ENCODE measurements at regions not wholly inside any gene's neighbourhood (a gene's known extent, or its start where the extent isn't known, plus 50 kb on each side); places are given as distances from the start of the nearest gene placed in this dataset.
"Not testable (repeated sequence)": the region's sequence is repeated elsewhere in the genome, so short reads cannot be mapped to it uniquely, and the experiment has no call there.

DNA sequence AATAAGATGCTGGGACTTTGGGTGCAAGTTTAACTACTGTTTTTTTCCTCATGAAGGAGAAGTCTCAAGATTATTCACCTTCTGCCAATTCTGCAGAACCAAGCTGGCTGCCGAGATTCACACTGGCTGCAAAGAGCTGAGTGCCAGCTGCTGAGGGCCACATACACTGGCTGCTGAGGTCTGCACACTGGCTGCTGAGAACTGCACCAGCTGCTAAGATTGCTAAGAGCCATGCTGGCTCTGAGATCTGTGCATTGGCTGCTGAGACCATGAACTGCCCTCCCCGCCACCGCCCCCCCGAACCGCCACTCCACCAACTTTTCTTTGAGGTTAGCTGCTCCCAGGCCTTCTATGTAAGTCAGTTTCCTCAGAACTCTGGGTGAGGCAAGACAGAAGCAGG is 330.3 kb downstream of the CBLL2 start:
- Mint-ChIP-seq H3K4me1 (no peaks in the 10 kb centered on the region), H3K9me3 (peaks cover 2 to 13% (median 9%) of the 10 kb centered on the region in 7 donors), H3K4me3 (no peak overlapping the region), H3K27ac (no peak overlapping the region), H3K36me3 (no peaks in the 10 kb centered on the region), H3K27me3 (ENCODE audit: low read depth in 3 of 3) (peaks cover 0 to 1% (median 0%) of the 10 kb centered on the region in 3 donors)
- no peak for DNase-seq
- Histone ChIP-seq H3K4me2 (replicated peaks; ENCODE audit: extremely low read depth, low read length, poor library complexity, severe bottlenecking) (no peak overlapping the region), H3K9me3 (replicated peaks in 1 of 2; ENCODE audit: control insufficient read depth in 1 of 2, insufficient read depth in 1 of 2, low read length in 2 of 2) (peaks cover 0 to 4% of the 10 kb centered on the region in 2 donors), H3K4me1 (ENCODE audit: control insufficient read depth in 1 of 2, insufficient read depth in 2 of 2, low read length in 2 of 2) (no peaks in the 10 kb centered on the region), H4K20me1 (ENCODE audit: insufficient read depth, low read length) (no peaks in the 10 kb centered on the region), H3K27me3 (ENCODE audit: control insufficient read depth in 2 of 2, insufficient read depth in 2 of 2, low read length in 2 of 2) (no peaks in the 10 kb centered on the region), H2AFZ (ENCODE audit: insufficient read depth, low read depth, low read length, poor library complexity, severe bottlenecking) (no peak overlapping the region), H3K36me3 (replicated peaks in 1 of 2; ENCODE audit: control insufficient read depth in 1 of 2, insufficient read depth in 2 of 2, low read length in 2 of 2) (no peaks in the 10 kb centered on the region), H3K27ac (ENCODE audit: low read depth in 1 of 2, low read length in 2 of 2) (no peak overlapping the region), H3K4me3 (replicated peaks in 1 of 3; ENCODE audit: low read depth in 2 of 3, low read length in 3 of 3) (no peak overlapping the region), H3K79me2 (ENCODE audit: insufficient read depth, low read length) (no peaks in the 10 kb centered on the region), H3K9ac (ENCODE audit: insufficient read depth, low read length, poor library complexity, severe bottlenecking) (no peak overlapping the region)
- no peak for TF ChIP-seq CTCF (IDR thresholded peaks at IDR 0.05)
- intact Hi-C loops (cut with micrococcal nuclease), result no loop called here
- no CpG with 5 or more reads among the region's 5 CpGs for WGBS (ENCODE audit: insufficient coverage)

GRCh38 chrX:22609452-22609851 is 336.7 kb downstream of the CBLL2 start:
- not testable (repeated sequence) for H3K36me3 ChIP-seq (replicated peaks in 1 of 2; ENCODE audit: control insufficient read depth in 1 of 2, insufficient read depth in 2 of 2, low read length in 2 of 2); DNase-seq; H3K4me3 Mint-ChIP-seq

More at GRCh38 chrX:22609452-22609851, 336.7 kb downstream of the CBLL2 start:
- H3K27me3 ChIP-seq (ENCODE audit: control insufficient read depth in 2 of 2, insufficient read depth in 2 of 2, low read length in 2 of 2); H3K36me3 Mint-ChIP-seq; H3K4me2 ChIP-seq (replicated peaks; ENCODE audit: extremely low read depth, low read length, poor library complexity, severe bottlenecking); H3K27ac ChIP-seq (ENCODE audit: low read depth in 1 of 2, low read length in 2 of 2); H3K9ac ChIP-seq (ENCODE audit: insufficient read depth, low read length, poor library complexity, severe bottlenecking); H4K20me1 ChIP-seq (ENCODE audit: insufficient read depth, low read length); H3K4me1 ChIP-seq (ENCODE audit: control insufficient read depth in 1 of 2, insufficient read depth in 2 of 2, low read length in 2 of 2); H3K27me3 Mint-ChIP-seq (ENCODE audit: low read depth in 3 of 3); H3K79me2 ChIP-seq (ENCODE audit: insufficient read depth, low read length); H3K27ac Mint-ChIP-seq; H2AFZ ChIP-seq (ENCODE audit: insufficient read depth, low read depth, low read length, poor library complexity, severe bottlenecking); intact Hi-C loops (cut with micrococcal nuclease); H3K4me1 Mint-ChIP-seq; H3K4me3 ChIP-seq (replicated peaks in 1 of 3; ENCODE audit: low read depth in 2 of 3, low read length in 3 of 3): not testable (repeated sequence)
- WGBS (ENCODE audit: insufficient coverage), result 100% methylated on average over 6 of the region's 15 CpGs
- H3K9me3 ChIP-seq (replicated peaks in 1 of 2; ENCODE audit: control insufficient read depth in 1 of 2, insufficient read depth in 1 of 2, low read length in 2 of 2), result peaks cover 0 to 13% of the 10 kb centered on the region in 2 donors
- peaks cover 4 to 27% (median 20%) of the 10 kb centered on the region in 7 donors for H3K9me3 Mint-ChIP-seq
